ENCODE measurements at regions not wholly inside any gene's neighbourhood (a gene's known extent, or its start where the extent isn't known, plus 50 kb on each side); places are given as distances from the start of the nearest gene placed in this dataset.

- no peak for DNase-seq
These were observed 50.2 kb upstream of the GPRIN3 start for GRCh38 chr4:89357787-89358186.

All from hindlimb muscle (tissue), 1 donor.